SK-N-SH (cell line): ENCODE measurements at regions not wholly inside any gene's neighbourhood (a gene's known extent, or its start where the extent isn't known, plus 50 kb on each side); places are given as distances from the start of the nearest gene placed in this dataset.
A peak's percentile ranks its signal among the peaks of the same experiment; 100 is the strongest.

ENCODE experiments used
- CHD2 ChIP-seq: fragments of 150-350 bp; IDR thresholded peaks from 2 replicates; pipeline ENCODE4 v1.6.1; 2018; ENCODE audit warnings: low read length; ENCODE audit not compliant: partially characterized antibody
- GABPA ChIP-seq: IDR thresholded peaks from 2 replicates; pipeline ENCODE4 v1.4.0; 2012; ENCODE audit warnings: low read depth, mild to moderate bottlenecking
- TAF1 ChIP-seq: IDR thresholded peaks from 2 replicates; pipeline ENCODE4 v1.6.1; 2012; ENCODE audit warnings: low read depth, mild to moderate bottlenecking, low read length, moderate library complexity, borderline replicate concordance
- YY1 ChIP-seq: IDR thresholded peaks from 2 replicates; pipeline ENCODE4 v1.4.0; 2012; ENCODE audit warnings: low read depth, mild to moderate bottlenecking
- TF ChIP-seq, protein P1 (sequence below): fragments of 200-600 bp; sonication (generic); IDR thresholded peaks from 2 replicates; pipeline ENCODE4 v1.6.1; 2017; ENCODE audit warnings: antibody characterized with exemption, mild to moderate bottlenecking, moderate library complexity

DNA sequence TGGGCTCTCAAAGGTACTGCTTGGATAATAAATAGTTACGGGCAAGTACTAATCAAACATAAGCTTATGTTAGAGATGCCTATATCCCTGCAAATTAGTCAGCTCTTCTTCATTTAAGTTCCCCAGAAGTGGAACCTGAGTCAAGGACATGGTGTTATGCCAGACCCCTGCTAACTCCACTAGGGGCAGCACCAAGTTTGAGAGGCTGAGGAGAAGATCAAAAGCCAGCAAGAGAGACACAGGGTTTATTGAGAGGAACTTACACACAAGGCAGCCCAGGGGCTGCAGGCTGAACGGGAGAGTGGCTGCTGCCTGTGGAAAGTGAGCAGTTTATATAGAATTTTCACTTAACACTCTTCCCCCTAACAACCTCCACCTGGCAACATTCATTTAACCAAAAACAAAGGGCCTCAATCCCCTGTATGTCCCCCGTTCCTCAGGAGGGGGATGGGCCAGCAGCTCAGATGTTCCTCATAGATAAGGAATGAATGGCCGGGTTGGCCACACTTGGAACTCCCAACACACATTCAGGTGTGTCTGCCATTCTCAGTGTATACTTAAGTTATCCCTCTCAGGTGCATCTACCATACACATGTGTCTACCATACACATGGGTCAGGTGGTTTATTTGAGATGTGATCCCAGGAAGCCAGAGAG lies 62.6 kb upstream of the GHITM start:
- TF ChIP-seq, protein P1, sequence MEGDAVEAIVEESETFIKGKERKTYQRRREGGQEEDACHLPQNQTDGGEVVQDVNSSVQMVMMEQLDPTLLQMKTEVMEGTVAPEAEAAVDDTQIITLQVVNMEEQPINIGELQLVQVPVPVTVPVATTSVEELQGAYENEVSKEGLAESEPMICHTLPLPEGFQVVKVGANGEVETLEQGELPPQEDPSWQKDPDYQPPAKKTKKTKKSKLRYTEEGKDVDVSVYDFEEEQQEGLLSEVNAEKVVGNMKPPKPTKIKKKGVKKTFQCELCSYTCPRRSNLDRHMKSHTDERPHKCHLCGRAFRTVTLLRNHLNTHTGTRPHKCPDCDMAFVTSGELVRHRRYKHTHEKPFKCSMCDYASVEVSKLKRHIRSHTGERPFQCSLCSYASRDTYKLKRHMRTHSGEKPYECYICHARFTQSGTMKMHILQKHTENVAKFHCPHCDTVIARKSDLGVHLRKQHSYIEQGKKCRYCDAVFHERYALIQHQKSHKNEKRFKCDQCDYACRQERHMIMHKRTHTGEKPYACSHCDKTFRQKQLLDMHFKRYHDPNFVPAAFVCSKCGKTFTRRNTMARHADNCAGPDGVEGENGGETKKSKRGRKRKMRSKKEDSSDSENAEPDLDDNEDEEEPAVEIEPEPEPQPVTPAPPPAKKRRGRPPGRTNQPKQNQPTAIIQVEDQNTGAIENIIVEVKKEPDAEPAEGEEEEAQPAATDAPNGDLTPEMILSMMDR = peak; percentile 44
- TF ChIP-seq TAF1 (no peak), YY1 (no peak), GABPA (no peak), CHD2 (no peak)
